IPS-15b (cell line): ENCODE measurements at regions not wholly inside any gene's neighbourhood (a gene's known extent, or its start where the extent isn't known, plus 50 kb on each side); places are given as distances from the start of the nearest gene placed in this dataset.
"Not testable (repeated sequence)": the region's sequence is repeated elsewhere in the genome, so short reads cannot be mapped to it uniquely, and the experiment has no call there.

Experiments
- H3K27me3 ChIP-seq: one replicate; pipeline ENCODE4 v1.6.1; 2013; ENCODE audit warnings: low read length; ENCODE audit not compliant: control insufficient read depth, insufficient read depth
- H3K36me3 ChIP-seq: one replicate; pipeline ENCODE4 v1.6.1; 2013; ENCODE audit warnings: low read length; ENCODE audit not compliant: control insufficient read depth, insufficient read depth
- H3K4me1 ChIP-seq: one replicate; pipeline ENCODE4 v1.6.1; 2013; ENCODE audit warnings: mild to moderate bottlenecking, low read length; ENCODE audit not compliant: control insufficient read depth, insufficient read depth
- H3K4me3 ChIP-seq: one replicate; pipeline ENCODE4 v1.5.1; 2013; ENCODE audit warnings: low read depth, low read length
- H3K9ac ChIP-seq: one replicate; pipeline ENCODE4 v1.6.1; 2013; ENCODE audit warnings: low read depth, mild to moderate bottlenecking, low read length
- H3K9me3 ChIP-seq: one replicate; pipeline ENCODE4 v1.6.1; 2013; ENCODE audit warnings: mild to moderate bottlenecking, low read length; ENCODE audit not compliant: control insufficient read depth, insufficient read depth

DNA sequence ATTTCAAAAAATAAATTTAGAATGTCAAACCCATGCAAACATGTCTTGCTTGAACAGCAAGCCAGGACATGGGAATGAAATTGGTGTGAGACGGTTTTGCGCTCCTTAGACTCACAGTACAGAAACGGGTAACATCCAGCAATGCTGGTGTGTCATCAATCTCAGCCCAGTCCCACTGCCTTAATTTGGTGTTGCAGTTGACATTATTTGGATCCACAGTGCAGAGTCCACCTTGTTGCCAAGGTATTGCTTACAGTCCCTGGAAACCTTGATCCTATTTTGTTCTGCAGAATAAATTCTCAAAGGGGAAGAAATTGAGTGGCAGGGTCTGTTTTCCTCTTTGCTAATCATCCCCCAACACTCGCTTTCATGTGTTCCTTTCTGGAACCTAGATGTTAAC lies 311.6 kb upstream of the MON1B start:
- H3K36me3 ChIP-seq: no peaks in the 10 kb centered on the region
- no peak overlapping the region for H3K9ac ChIP-seq
- no peaks in the 10 kb centered on the region for H3K9me3 ChIP-seq
- H3K27me3 ChIP-seq: no peaks in the 10 kb centered on the region
- no peaks in the 10 kb centered on the region for H3K4me1 ChIP-seq
- no peak overlapping the region for H3K4me3 ChIP-seq

DNA sequence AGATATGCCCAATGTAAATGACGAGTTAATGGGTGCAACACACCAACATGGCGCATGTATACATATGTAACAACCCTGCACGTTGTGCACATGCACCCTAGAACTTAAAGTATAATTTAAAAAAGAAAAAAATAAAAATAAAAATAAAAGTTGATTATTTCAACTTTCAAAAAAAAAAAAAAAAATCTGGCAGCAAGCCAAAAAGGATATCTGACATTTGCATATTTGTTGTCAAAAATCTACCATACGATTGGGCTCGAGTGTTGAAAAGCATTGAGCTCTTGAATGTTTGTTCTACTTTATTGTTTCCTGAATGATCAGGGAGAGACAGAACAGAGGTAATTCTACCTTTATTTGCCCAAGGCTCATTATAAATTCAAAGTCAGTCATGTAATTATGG lies 310.5 kb upstream of the MON1B start:
- H3K27me3 ChIP-seq, H3K9ac ChIP-seq, H3K4me3 ChIP-seq, H3K9me3 ChIP-seq, H3K36me3 ChIP-seq, H3K4me1 ChIP-seq: not testable (repeated sequence)

DNA sequence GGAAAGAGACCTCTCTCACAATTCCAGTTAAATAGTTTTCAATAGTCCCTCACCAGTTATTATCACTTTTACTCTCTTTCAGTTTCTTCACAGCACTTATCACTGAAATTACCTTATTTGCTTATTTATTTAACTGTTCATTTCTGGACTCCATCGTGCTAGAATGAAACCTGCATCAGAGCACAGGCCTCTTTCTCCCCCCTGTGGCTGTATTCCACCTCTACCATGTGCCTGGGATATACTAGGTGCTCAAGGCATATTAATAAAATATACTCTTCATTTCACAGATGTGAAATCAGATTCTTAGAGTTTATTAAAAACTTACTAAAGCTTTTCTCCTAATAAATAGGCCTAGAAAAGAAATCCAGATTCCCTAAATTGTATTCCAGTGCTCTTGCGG lies 308.9 kb upstream of the MON1B start:
- H3K36me3 ChIP-seq: no peaks in the 10 kb centered on the region
- H3K27me3 ChIP-seq: no peaks in the 10 kb centered on the region
- H3K9me3 ChIP-seq: no peaks in the 10 kb centered on the region
- no peaks in the 10 kb centered on the region for H3K4me1 ChIP-seq
- no peak overlapping the region for H3K9ac ChIP-seq
- no peak overlapping the region for H3K4me3 ChIP-seq

DNA sequence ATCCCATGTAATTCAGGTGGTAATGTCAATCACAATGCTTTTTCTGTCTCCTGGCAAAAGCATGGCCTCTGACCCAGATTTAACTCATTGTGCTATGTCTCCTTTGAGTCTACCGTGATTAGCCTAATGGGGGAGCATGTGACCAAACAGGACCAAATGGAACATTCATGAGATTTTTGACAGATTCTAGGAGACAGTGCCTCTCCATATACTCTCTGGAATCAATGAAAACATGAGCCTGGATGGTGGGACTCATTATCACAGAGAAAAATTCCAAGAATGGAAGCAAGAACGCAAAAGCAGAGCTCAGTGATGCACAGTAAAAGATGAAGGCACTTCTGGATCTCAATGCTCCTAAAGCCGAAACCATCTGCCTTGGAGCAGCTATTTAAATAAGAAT lies 307.9 kb upstream of the MON1B start:
- H3K9ac ChIP-seq: no peak overlapping the region
- no peaks in the 10 kb centered on the region for H3K27me3 ChIP-seq
- no peaks in the 10 kb centered on the region for H3K9me3 ChIP-seq
- no peaks in the 10 kb centered on the region for H3K36me3 ChIP-seq
- no peaks in the 10 kb centered on the region for H3K4me1 ChIP-seq
- H3K4me3 ChIP-seq: no peak overlapping the region

DNA sequence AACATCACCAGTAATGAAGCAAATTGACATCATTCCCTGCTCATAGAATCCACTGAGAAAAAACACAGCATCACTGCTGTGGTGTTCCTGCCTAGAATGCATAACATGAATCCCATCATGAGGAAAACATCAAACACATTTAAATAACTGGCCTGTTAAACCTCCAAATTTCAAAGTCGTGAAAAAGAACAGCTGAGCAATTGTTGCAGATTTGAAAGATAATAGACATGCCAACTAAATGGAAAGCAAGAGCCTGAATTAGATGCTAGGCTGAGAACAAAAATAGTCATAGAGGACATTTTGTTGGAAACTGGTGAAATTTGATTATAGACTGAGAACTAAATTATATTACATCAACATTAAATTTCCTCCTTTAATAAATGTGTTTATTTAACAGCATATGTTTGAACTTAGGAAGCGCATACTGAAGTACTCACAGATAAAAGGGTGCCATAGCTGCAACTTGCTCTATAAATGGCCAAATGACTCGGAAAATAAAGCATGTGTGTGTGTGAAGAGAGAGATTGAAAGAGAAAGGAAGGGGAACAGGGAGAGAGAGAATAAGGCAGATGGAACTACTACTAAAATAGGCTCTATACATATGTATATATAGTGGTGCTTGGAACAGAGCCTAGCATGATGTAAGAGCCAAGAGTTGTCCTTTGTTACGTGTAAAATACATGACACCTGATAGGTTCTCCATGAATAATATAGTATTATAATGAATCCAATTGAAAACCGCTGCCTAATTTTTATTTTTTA lies 305.0 kb upstream of the MON1B start:
- no peaks in the 10 kb centered on the region for H3K4me1 ChIP-seq
- H3K9me3 ChIP-seq: no peaks in the 10 kb centered on the region
- no peaks in the 10 kb centered on the region for H3K27me3 ChIP-seq
- H3K9ac ChIP-seq: no peak overlapping the region
- H3K4me3 ChIP-seq: no peak overlapping the region
- no peaks in the 10 kb centered on the region for H3K36me3 ChIP-seq

DNA sequence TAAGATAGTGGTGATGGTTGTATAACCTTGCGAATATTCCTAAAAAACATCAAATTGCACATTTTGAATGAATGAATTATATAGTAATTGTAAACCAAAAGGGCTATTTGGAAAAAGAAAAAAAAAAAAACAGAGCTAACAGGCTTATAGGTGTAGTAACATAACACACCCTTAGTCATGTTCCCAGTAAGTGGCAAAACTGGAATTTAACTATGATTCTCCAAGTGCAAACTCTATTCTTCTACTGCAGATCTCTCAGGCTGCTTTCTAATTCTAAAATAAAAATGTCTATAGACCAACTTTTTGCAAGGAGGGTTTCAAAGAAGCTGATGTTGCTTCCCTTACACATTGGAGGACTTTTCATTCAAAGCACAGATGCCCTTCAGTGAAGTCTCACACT lies 293.2 kb upstream of the MON1B start:
- no peak overlapping the region for H3K4me3 ChIP-seq
- H3K9me3 ChIP-seq: no peaks in the 10 kb centered on the region
- no peaks in the 10 kb centered on the region for H3K36me3 ChIP-seq
- no peaks in the 10 kb centered on the region for H3K4me1 ChIP-seq
- no peaks in the 10 kb centered on the region for H3K27me3 ChIP-seq
- no peak overlapping the region for H3K9ac ChIP-seq

DNA sequence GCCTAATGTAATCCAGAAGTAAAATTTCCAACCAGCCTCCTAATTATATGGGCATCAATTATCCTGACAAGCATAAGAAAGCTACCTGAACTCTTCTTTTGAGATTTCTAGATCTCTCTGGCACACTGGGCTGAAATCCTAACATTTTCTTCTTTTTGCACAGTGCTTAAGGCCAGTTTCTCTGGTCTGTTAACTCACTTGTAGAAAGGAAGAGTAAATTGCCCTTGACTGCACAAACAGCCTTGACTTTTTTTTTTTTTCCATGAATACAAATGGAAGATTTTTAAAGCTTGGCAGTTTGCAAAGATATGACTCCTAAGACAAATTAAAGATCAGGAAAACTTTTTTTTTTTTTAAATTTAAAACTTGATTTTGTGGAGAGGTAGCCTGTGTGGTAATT lies 291.2 kb upstream of the MON1B start:
- no peak overlapping the region for H3K4me3 ChIP-seq
- H3K36me3 ChIP-seq: no peaks in the 10 kb centered on the region
- no peaks in the 10 kb centered on the region for H3K4me1 ChIP-seq
- H3K27me3 ChIP-seq: no peaks in the 10 kb centered on the region
- no peak overlapping the region for H3K9ac ChIP-seq
- no peaks in the 10 kb centered on the region for H3K9me3 ChIP-seq

DNA sequence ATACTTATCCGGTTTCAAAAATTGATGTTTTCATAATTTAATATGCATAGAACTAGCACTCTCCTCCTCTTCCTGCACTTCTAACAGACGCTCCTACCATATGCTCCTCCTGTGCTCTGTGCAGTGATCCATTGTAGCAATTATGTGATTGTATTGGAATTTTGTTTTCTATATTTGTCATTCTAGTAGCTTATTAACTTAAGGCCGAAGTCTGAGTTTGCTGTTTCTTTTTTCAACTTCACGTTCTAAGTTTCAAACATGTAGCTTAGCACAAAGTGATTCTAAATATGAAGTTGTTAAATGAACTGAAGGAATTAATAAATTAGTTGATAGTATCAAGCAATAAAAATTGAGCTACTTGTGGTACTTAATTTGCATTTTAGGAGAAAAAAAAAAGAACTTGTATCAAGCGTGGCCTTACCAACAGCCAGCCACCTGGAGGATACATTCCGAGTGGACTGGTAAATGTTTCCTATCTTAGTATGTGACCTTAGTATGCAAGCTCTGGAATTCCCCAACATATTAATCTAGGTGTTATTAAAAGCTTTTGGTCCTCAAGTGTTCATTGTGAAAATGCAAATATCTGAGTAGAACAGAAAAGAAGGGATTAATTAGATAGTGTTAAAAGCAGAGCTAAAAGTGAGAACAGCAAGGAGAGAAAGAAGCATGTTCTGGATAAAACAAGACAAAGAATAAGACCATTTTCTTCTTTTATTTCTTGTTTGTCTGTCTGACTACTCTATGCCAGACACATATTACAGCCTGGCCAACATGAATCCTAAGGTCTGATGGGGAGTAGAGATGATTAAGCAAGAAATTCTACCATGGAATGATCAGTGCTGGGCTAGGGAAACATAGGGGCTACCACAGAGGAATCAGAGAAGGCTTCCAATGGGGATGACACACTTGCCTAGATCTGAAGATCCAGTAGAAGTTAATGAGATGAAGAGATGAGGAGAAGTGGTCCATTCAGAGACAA lies 290.4 kb upstream of the MON1B start:
- H3K27me3 ChIP-seq: no peaks in the 10 kb centered on the region
- no peaks in the 10 kb centered on the region for H3K36me3 ChIP-seq
- H3K9me3 ChIP-seq: no peaks in the 10 kb centered on the region
- H3K4me1 ChIP-seq: no peaks in the 10 kb centered on the region
- no peak overlapping the region for H3K9ac ChIP-seq
- no peak overlapping the region for H3K4me3 ChIP-seq

DNA sequence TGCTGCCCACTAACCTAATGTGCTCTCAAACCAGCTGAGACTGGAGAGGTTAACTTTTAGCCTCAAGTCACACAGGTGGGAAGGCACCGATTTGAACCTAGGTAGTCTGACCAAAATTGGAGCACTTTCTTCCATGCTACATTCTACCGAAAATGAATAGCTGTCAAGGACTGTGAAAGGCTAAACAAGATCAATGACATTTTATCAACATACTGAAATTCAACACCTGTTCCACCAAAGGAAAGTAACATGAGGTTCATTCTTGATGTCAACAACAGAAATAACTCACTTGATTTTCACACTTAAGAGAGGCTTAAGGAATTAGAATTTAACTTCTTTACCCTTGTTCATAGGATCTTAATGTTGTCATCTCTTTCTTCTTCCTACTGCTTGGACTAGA lies 284.4 kb upstream of the MON1B start:
- no peaks in the 10 kb centered on the region for H3K36me3 ChIP-seq
- H3K9ac ChIP-seq: no peak overlapping the region
- no peak overlapping the region for H3K4me3 ChIP-seq
- H3K27me3 ChIP-seq: no peaks in the 10 kb centered on the region
- H3K4me1 ChIP-seq: no peaks in the 10 kb centered on the region
- H3K9me3 ChIP-seq: no peaks in the 10 kb centered on the region

DNA sequence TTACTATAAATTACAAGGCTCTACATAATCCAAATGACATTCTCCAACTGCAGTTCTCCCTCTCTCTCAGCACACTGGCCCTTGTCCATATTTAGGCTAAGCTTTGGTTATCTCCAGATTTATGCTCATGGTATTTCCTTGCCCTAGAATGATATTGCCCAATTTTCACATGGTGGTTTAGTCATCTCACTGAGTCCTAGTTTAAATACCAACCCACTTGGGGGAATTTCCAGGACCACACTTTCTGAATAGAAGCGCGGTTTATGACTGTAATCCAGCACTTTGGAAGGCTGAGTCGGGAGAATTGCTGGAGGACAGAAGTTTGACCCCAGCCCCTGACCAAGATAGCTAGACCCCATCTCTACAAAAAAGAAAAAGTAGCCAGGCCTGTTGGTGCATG lies 280.1 kb upstream of the MON1B start:
- Histone ChIP-seq H3K9me3 (no peaks in the 10 kb centered on the region), H3K4me3 (no peak overlapping the region), H3K27me3 (no peaks in the 10 kb centered on the region), H3K4me1 (no peaks in the 10 kb centered on the region), H3K9ac (no peak overlapping the region), H3K36me3 (no peaks in the 10 kb centered on the region)

DNA sequence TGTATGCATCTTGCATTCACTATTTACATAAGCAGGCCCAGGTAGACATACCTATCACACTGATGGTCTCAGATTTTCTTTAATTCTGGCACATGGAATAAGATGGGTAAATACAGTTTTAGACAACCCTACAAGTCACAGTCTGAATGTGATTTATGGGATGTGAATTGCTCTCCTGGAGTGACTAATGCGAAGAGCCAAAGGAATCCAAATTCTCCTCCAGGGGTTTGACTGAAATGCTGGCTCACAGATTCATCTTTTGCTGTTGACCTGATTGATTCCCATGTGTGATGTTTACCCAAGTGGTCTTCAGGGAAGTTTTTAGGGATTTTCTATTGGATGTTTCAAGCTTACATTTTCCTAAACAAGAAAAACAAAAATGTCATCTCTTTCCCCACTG lies 277.9 kb upstream of the MON1B start:
- no peaks in the 10 kb centered on the region for H3K4me1 ChIP-seq
- H3K27me3 ChIP-seq: no peaks in the 10 kb centered on the region
- H3K9ac ChIP-seq: no peak overlapping the region
- no peaks in the 10 kb centered on the region for H3K36me3 ChIP-seq
- H3K9me3 ChIP-seq: no peaks in the 10 kb centered on the region
- no peak overlapping the region for H3K4me3 ChIP-seq

DNA sequence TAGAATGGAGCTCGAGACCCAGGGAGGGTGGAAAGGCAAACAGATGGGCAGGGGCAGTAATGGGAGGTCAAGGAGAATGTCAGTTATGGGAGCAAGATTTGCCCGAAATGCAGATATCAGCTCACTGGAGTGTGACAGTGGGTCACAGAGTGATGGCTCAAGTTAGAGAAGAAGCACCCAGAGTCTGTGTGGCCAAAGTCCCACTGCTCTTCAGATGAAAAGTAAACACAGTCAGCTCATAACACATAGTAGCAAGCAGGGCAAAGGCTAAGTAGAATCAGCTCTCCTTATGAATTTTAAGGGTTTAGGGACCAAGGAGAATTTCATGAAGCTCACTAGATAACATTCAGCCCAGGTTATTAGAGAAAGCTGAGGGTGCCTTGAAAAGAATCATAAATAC lies 264.9 kb upstream of the MON1B start:
- no peaks in the 10 kb centered on the region for H3K36me3 ChIP-seq
- no peaks in the 10 kb centered on the region for H3K4me1 ChIP-seq
- no peak overlapping the region for H3K9ac ChIP-seq
- H3K27me3 ChIP-seq: no peaks in the 10 kb centered on the region
- H3K9me3 ChIP-seq: no peaks in the 10 kb centered on the region
- H3K4me3 ChIP-seq: no peak overlapping the region
